Panc1 (cell line): ENCODE measurements at regions not wholly inside any gene's neighbourhood (a gene's known extent, or its start where the extent isn't known, plus 50 kb on each side); places are given as distances from the start of the nearest gene placed in this dataset.

ENCODE experiments used
- ATAC-seq: fragments of 200-7000 bp; cut with Tn5 transposase; 2 replicates; pipeline ENCODE4 v1.9.1; 2020; ENCODE audit warnings: mild to moderate bottlenecking, moderate library complexity
- BruUV-seq: library from RNA; stranded (reverse); fragments of 400-500 nt; replicated peaks from 2 replicates; lab custom pipeline; 2021; lab: Mats Ljungman, UMichigan
- CTCF ChIA-PET: fragments of 300-600 bp; sonication (Branson Sonifier 250); formaldehyde crosslinking; loops from one replicate; lab custom pipeline; 2022; ENCODE audit warnings: antibody characterized with exemption; lab: Charles Lee
- POLR2A ChIA-PET: fragments of 300-600 bp; sonication (Branson Sonifier 250); formaldehyde crosslinking; loops from one replicate; lab custom pipeline; 2022; ENCODE audit warnings: antibody characterized with exemption; lab: Charles Lee
- DNase-seq: peaks from one replicate; pipeline ENCODE4 v3.0.0-alpha.2; 2010; ENCODE audit warnings: low read depth, low spot score
- H3K27ac ChIP-seq: 2 replicates; pipeline ENCODE4 v1.5.1; 2011; ENCODE audit warnings: mild to moderate bottlenecking, low read length, inconsistent platforms
- H3K27me3 ChIP-seq: fragments of 200-500 bp; sonication (Bioruptor generic); 2 replicates; pipeline ENCODE4 v1.6.0; 2014; ENCODE audit warnings: low read length, inconsistent platforms; ENCODE audit not compliant: control insufficient read depth, insufficient read depth
- H3K36me3 ChIP-seq: fragments of 200-500 bp; sonication (Bioruptor generic); 2 replicates; pipeline ENCODE4 v1.5.1; 2014; ENCODE audit warnings: inconsistent platforms, mild to moderate bottlenecking, low read length, moderate library complexity; ENCODE audit not compliant: control insufficient read depth, insufficient read depth
- H3K4me1 ChIP-seq: 2 replicates; pipeline ENCODE4 v1.5.1; 2011; ENCODE audit warnings: inconsistent platforms, mild to moderate bottlenecking, low read length, moderate library complexity; ENCODE audit not compliant: control insufficient read depth, insufficient read depth
- H3K4me3 ChIP-seq, 2 experiments: 2 replicates each; pipeline ENCODE4 v1.5.1; 2011 to 2012; ENCODE audit warnings: low read depth in 2 of 2, low read length in 2 of 2, mild to moderate bottlenecking in 2 of 2, inconsistent platforms in 1 of 2, moderate library complexity in 1 of 2
- H3K9me3 ChIP-seq: fragments of 200-500 bp; sonication (Bioruptor generic); 2 replicates; pipeline ENCODE4 v1.5.1; 2014; ENCODE audit warnings: low read depth, mild to moderate bottlenecking, inconsistent platforms, low read length, moderate library complexity; ENCODE audit not compliant: control insufficient read depth, insufficient read depth
- POLR2AphosphoS5 ChIP-seq: IDR thresholded peaks from 2 replicates; pipeline ENCODE4 v1.6.1; 2012; ENCODE audit warnings: mild to moderate bottlenecking, low read depth, low read length, moderate library complexity
- SIN3A ChIP-seq: IDR thresholded peaks from 2 replicates; pipeline ENCODE4 v1.6.1; 2012; ENCODE audit warnings: low read depth, mild to moderate bottlenecking, low read length, moderate library complexity, borderline replicate concordance; ENCODE audit not compliant: insufficient read depth
- TCF7L2 ChIP-seq: IDR thresholded peaks from 2 replicates; pipeline ENCODE4 v1.6.1; 2011; ENCODE audit warnings: mild to moderate bottlenecking, low read depth, low read length, inconsistent platforms
- in situ Hi-C: cut with HindIII; loops from 2 replicates; pipeline ENCODE4 v1.10.0; 2016; ENCODE audit warnings: low sequenced_read_pairs, low pct_unique_long_range_greater_than_20kb
- intact Hi-C: fragments of 100-400 bp; cut with micrococcal nuclease; formaldehyde crosslinking; loops from one replicate; pipeline ENCODE4 v1.10.0; 2022; ENCODE audit not compliant: unreplicated experiment
- TF ChIP-seq, protein P1 (sequence below): fragments of 450-650 bp; IDR thresholded peaks from 2 replicates; pipeline ENCODE4 v1.5.1; 2017; ENCODE audit warnings: mild to moderate bottlenecking
- TF ChIP-seq, protein P2 (sequence below), 2 experiments: IDR thresholded peaks; 2 replicates each; pipeline ENCODE4 v1.6.1; 2011 to 2012; ENCODE audit warnings: low read depth in 2 of 2, control low read depth in 1 of 2, low read length in 1 of 2, mild to moderate bottlenecking in 1 of 2, moderate library complexity in 1 of 2; ENCODE audit not compliant: insufficient read depth in 1 of 2

DNA sequence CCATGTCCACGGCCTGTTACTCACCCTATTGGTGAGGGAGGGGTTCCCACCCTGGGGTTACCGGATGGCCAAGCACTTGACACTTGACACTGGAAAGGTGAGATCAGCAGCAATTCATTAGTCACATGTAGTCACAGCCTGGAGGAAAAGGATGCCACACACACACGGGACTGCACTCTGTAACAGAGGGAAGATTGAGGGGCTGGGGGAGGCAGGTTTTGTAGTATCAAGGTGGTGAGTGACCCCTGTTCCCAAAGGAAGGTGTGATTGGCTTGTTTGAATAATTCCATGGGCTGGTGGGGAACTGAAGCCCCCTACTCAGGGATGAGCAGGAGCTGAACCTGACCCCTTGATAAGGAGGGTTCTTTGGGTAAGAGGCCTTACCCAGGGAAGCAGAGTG is 96.0 kb upstream of the HELT start:
- no peaks in the 10 kb centered on the region for H3K36me3 ChIP-seq
- H3K4me3 ChIP-seq = no peak overlapping the region
- H3K4me1 ChIP-seq = no peaks in the 10 kb centered on the region
- no TSS peak for BruUV-seq
- intact Hi-C loops = no loop called here
- DNase-seq (no peak), ATAC-seq (no peak)
- ChIA-PET CTCF (no interaction called here), POLR2A (no interaction called here)
- H3K27me3 ChIP-seq = no peaks in the 10 kb centered on the region
- H3K27ac ChIP-seq = no peak overlapping the region
- no peaks in the 10 kb centered on the region for H3K9me3 ChIP-seq
- in situ Hi-C loops = no loop called here
- no peak for TF ChIP-seq TCF7L2
- no peak for TF ChIP-seq POLR2AphosphoS5
- TF ChIP-seq, protein P1, sequence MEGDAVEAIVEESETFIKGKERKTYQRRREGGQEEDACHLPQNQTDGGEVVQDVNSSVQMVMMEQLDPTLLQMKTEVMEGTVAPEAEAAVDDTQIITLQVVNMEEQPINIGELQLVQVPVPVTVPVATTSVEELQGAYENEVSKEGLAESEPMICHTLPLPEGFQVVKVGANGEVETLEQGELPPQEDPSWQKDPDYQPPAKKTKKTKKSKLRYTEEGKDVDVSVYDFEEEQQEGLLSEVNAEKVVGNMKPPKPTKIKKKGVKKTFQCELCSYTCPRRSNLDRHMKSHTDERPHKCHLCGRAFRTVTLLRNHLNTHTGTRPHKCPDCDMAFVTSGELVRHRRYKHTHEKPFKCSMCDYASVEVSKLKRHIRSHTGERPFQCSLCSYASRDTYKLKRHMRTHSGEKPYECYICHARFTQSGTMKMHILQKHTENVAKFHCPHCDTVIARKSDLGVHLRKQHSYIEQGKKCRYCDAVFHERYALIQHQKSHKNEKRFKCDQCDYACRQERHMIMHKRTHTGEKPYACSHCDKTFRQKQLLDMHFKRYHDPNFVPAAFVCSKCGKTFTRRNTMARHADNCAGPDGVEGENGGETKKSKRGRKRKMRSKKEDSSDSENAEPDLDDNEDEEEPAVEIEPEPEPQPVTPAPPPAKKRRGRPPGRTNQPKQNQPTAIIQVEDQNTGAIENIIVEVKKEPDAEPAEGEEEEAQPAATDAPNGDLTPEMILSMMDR = no peak
- TF ChIP-seq, protein P2, sequence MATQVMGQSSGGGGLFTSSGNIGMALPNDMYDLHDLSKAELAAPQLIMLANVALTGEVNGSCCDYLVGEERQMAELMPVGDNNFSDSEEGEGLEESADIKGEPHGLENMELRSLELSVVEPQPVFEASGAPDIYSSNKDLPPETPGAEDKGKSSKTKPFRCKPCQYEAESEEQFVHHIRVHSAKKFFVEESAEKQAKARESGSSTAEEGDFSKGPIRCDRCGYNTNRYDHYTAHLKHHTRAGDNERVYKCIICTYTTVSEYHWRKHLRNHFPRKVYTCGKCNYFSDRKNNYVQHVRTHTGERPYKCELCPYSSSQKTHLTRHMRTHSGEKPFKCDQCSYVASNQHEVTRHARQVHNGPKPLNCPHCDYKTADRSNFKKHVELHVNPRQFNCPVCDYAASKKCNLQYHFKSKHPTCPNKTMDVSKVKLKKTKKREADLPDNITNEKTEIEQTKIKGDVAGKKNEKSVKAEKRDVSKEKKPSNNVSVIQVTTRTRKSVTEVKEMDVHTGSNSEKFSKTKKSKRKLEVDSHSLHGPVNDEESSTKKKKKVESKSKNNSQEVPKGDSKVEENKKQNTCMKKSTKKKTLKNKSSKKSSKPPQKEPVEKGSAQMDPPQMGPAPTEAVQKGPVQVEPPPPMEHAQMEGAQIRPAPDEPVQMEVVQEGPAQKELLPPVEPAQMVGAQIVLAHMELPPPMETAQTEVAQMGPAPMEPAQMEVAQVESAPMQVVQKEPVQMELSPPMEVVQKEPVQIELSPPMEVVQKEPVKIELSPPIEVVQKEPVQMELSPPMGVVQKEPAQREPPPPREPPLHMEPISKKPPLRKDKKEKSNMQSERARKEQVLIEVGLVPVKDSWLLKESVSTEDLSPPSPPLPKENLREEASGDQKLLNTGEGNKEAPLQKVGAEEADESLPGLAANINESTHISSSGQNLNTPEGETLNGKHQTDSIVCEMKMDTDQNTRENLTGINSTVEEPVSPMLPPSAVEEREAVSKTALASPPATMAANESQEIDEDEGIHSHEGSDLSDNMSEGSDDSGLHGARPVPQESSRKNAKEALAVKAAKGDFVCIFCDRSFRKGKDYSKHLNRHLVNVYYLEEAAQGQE (IDR thresholded peaks at IDR 0.05; ENCODE audit: insufficient read depth in 1 of 2, low read depth in 2 of 2, low read length in 1 of 2) = no peak
- no peak for TF ChIP-seq SIN3A

DNA sequence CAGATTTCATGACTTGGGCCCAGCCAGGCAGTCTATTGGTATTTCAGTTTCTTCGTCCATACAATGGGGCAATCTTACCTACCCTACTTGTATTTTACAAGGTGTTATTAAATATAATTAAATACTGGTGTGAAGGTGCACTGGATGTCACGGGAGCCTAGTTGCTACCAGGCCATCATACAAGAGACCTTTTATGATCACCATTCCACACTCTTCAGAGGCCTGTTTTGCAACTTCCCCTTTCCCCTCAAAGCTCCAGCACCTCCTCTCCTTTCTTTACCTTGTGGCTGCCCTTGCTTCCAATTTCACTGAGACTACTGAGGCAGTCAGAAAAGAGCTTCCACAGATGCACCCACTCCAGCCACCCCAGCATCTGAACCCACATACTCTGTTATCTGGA is 93.8 kb upstream of the HELT start:
- ChIA-PET POLR2A (no interaction called here), CTCF (no interaction called here)
- in situ Hi-C loops = no loop called here
- intact Hi-C loops = no loop called here
- no TSS peak for BruUV-seq
- H3K27me3 ChIP-seq = no peaks in the 10 kb centered on the region
- H3K9me3 ChIP-seq = no peaks in the 10 kb centered on the region
- H3K36me3 ChIP-seq = no peaks in the 10 kb centered on the region
- H3K27ac ChIP-seq = no peak overlapping the region
- DNase-seq (no peak), ATAC-seq (no peak)
- H3K4me3 ChIP-seq = no peak overlapping the region
- no peak for TF ChIP-seq POLR2AphosphoS5
- no peak for TF ChIP-seq SIN3A
- TF ChIP-seq, protein P1 = no peak
- TF ChIP-seq, protein P2 (IDR thresholded peaks at IDR 0.05; ENCODE audit: insufficient read depth in 1 of 2, low read depth in 2 of 2, low read length in 1 of 2) = no peak
- no peak for TF ChIP-seq TCF7L2
- no peaks in the 10 kb centered on the region for H3K4me1 ChIP-seq
